Ammon's horn (tissue), 1 donor: ENCODE measurements at regions not wholly inside any gene's neighbourhood (a gene's known extent, or its start where the extent isn't known, plus 50 kb on each side); places are given as distances from the start of the nearest gene placed in this dataset.
A peak's percentile ranks its signal among the peaks of the same experiment; 100 is the strongest.

Experiments used
- DNase-seq: peaks from one replicate; pipeline ENCODE4 v3.0.0-alpha.2; 2016; ENCODE audit warnings: low spot score

- no peak for DNase-seq
Measured at GRCh38 chr2:226077841-226078240, 678.3 kb downstream of the NYAP2 start.

GRCh38 chr2:226077031-226077430, 677.5 kb downstream of the NYAP2 start:
- no peak for DNase-seq

GRCh38 chr2:226076529-226076928, 677.0 kb downstream of the NYAP2 start:
- DNase-seq = no peak

- DNase-seq = no peak
Measured at GRCh38 chr2:226074391-226074790, 674.9 kb downstream of the NYAP2 start.

GRCh38 chr2:226073496-226074160, 674.1 kb downstream of the NYAP2 start:
- DNase-seq = no peak

GRCh38 chr2:226066873-226067272, 667.4 kb downstream of the NYAP2 start:
- no peak for DNase-seq

- no peak for DNase-seq
Measured at GRCh38 chr2:226066391-226066790, 666.9 kb downstream of the NYAP2 start.

GRCh38 chr2:226064932-226065570, 665.5 kb downstream of the NYAP2 start:
- DNase-seq = no peak

GRCh38 chr2:226063704-226064440, 664.4 kb downstream of the NYAP2 start:
- DNase-seq = no peak

GRCh38 chr2:226059961-226060627, 660.6 kb downstream of the NYAP2 start:
- no peak for DNase-seq

GRCh38 chr2:226057914-226058313, 658.4 kb downstream of the NYAP2 start:
- peak; percentile 6 for DNase-seq

- DNase-seq = no peak
Measured at GRCh38 chr2:226057365-226057764, 657.9 kb downstream of the NYAP2 start.

- DNase-seq = no peak
Measured at GRCh38 chr2:226052772-226053416, 653.4 kb downstream of the NYAP2 start.

GRCh38 chr2:226050822-226051221, 651.3 kb downstream of the NYAP2 start:
- DNase-seq = no peak

GRCh38 chr2:226048611-226049010, 649.1 kb downstream of the NYAP2 start:
- no peak for DNase-seq

- no peak for DNase-seq
Measured at GRCh38 chr2:226045080-226045479, 645.6 kb downstream of the NYAP2 start.

GRCh38 chr2:226040344-226040900, 640.9 kb downstream of the NYAP2 start:
- no peak for DNase-seq

- no peak for DNase-seq
Measured at GRCh38 chr2:226037526-226037925, 638.0 kb downstream of the NYAP2 start.

GRCh38 chr2:226031647-226032501, 632.4 kb downstream of the NYAP2 start:
- peak; percentile 54 for DNase-seq

GRCh38 chr2:226030788-226031646, 631.5 kb downstream of the NYAP2 start:
- peak; percentile 81 for DNase-seq
